DOHH2 (cell line): ENCODE measurements at regions not wholly inside any gene's neighbourhood (a gene's known extent, or its start where the extent isn't known, plus 50 kb on each side); places are given as distances from the start of the nearest gene placed in this dataset.

Experiments used
- CTCF ChIP-seq: fragments of 200-600 bp; sonication (generic); IDR thresholded peaks from one replicate; pipeline ENCODE4 v1.5.1; 2014; ENCODE audit warnings: antibody characterized with exemption, mild to moderate bottlenecking, low read depth, low read length; ENCODE audit not compliant: poor library complexity, severe bottlenecking
- EZH2phosphoT487 ChIP-seq: fragments of 200-600 bp; sonication (generic); IDR thresholded peaks from 2 replicates; pipeline ENCODE4 v1.6.1; 2017; ENCODE audit warnings: borderline replicate concordance, mild to moderate bottlenecking, antibody characterized with exemption, low read length, moderate library complexity, mixed read lengths

DNA sequence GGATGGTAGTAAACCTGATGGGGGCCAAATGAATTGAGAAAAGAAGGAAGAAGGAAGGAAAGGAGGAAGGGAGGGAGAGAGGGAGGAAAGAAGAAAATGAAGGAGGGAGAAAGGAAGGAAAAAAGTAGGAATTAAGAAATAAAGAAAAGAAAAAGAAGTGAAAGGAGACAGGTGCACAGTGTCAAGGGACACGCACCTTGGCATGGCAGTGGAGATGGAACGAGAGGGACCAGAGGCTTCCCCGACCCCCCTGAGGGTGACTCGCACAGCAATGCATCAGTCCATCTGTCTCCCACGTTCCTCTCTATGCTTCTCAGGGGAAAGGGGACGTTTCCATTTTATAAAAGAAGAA is 199.6 kb downstream of the CXCL12 start:
- TF ChIP-seq EZH2phosphoT487 (no peak), CTCF (no peak)
